ENCODE measurements at regions not wholly inside any gene's neighbourhood (a gene's known extent, or its start where the extent isn't known, plus 50 kb on each side); places are given as distances from the start of the nearest gene placed in this dataset.

DNA sequence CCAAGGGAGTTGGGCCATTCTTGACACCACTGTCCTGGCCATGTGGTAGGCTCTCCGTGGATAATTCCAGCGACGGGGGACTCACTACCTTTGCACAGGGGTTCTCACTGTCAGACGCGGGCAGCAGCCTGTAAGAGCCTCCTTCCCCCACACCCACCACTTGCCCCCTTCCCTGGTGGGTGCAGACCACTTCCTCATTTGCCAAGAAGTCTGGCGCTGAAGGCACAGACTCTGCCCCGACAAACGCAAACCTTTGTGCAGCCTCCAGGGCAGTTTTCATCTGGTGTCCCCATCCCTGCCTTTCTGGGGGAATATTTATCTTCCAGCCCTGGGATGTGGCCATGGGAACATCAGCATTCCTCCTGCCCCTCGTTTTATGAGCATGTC is 422.5 kb downstream of the SHANK2 start:
- Histone ChIP-seq H3K36me3 (ENCODE audit: insufficient read depth in 1 of 2, low read depth in 1 of 2) (no peaks in the 10 kb centered on the region), H3K4me3 (no peak overlapping the region), H3K27ac (no peak overlapping the region), H3K9me3 (no peaks in the 10 kb centered on the region), H3K4me1 (peaks cover 4% of the 10 kb centered on the region), H3K27me3 (ENCODE audit: insufficient read depth in 3 of 3, low read length in 2 of 3) (peaks cover 0 to 76% (median 23%) of the 10 kb centered on the region in 3 donors)
- DNase-seq (no peak), ATAC-seq (no peak)
- intact Hi-C loops (cut with DNase I) = no loop called here
- WGBS, 3 donors = 74 to 82% (median 81%) methylated on average over 9 of the region's 9 CpGs
- TF ChIP-seq, protein P1, sequence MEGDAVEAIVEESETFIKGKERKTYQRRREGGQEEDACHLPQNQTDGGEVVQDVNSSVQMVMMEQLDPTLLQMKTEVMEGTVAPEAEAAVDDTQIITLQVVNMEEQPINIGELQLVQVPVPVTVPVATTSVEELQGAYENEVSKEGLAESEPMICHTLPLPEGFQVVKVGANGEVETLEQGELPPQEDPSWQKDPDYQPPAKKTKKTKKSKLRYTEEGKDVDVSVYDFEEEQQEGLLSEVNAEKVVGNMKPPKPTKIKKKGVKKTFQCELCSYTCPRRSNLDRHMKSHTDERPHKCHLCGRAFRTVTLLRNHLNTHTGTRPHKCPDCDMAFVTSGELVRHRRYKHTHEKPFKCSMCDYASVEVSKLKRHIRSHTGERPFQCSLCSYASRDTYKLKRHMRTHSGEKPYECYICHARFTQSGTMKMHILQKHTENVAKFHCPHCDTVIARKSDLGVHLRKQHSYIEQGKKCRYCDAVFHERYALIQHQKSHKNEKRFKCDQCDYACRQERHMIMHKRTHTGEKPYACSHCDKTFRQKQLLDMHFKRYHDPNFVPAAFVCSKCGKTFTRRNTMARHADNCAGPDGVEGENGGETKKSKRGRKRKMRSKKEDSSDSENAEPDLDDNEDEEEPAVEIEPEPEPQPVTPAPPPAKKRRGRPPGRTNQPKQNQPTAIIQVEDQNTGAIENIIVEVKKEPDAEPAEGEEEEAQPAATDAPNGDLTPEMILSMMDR (IDR thresholded peaks at IDR 0.05) = no peak

DNA sequence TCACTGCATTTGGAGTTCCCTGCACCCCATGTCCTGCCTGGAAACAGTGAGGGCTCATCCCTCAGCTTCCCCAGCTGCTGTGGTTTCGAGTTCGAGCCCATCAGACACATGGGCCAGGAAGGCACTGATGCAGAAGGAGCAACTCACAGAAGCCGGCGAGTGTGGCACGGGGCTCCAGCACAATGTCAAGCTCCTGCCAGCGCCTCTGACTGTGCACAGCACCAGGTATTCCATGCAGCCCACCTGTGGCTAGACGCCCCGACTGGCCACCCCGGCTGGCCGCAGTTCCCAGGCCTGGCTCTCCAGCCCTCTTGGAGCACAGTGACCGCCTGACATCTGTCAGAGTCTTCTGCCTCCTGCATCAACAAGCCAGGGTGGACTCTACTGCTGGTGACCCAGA is 419.4 kb downstream of the SHANK2 start:
- H3K27me3 ChIP-seq (ENCODE audit: insufficient read depth in 3 of 3, low read length in 2 of 3) = peaks cover 0 to 47% (median 15%) of the 10 kb centered on the region in 3 donors
- H3K9me3 ChIP-seq = no peaks in the 10 kb centered on the region
- no peak overlapping the region for H3K27ac ChIP-seq
- H3K36me3 ChIP-seq (ENCODE audit: insufficient read depth in 1 of 2, low read depth in 1 of 2) = no peaks in the 10 kb centered on the region
- ATAC-seq (no peak), DNase-seq (no peak)
- H3K4me1 ChIP-seq = no peaks in the 10 kb centered on the region
- intact Hi-C loops (cut with DNase I) = no loop called here
- no peak overlapping the region for H3K4me3 ChIP-seq
- WGBS, 3 donors = 87 to 90% (median 89%) methylated on average over 11 of the region's 11 CpGs
- TF ChIP-seq, protein P1 (IDR thresholded peaks at IDR 0.05) = no peak

DNA sequence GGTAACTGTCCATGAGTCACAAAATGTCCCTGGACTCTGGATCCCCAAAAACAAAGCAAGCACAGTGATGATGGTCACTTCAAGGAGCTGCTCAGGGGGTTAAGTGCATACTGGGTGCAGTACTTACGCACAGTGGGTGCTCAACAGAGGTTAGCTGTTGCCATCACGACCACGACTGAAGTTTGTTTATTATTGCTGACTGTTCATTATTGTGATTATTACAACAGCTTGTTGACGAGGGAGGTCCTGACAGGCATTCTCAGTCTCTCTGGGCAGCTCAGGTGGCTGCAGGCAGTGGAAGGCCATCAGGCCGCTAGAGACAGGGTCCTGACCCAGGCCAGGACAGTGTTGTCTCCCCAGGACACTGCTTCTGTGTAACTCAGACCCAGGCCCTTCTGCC is 418.8 kb downstream of the SHANK2 start:
- no peak overlapping the region for H3K4me3 ChIP-seq
- intact Hi-C loops (cut with DNase I) = no loop called here
- no peaks in the 10 kb centered on the region for H3K36me3 ChIP-seq (ENCODE audit: insufficient read depth in 1 of 2, low read depth in 1 of 2)
- H3K9me3 ChIP-seq = no peaks in the 10 kb centered on the region
- WGBS, 3 donors = 65 to 80% (median 70%) methylated on average over 5 of the region's 5 CpGs
- H3K4me1 ChIP-seq = no peaks in the 10 kb centered on the region
- TF ChIP-seq, protein P1 (IDR thresholded peaks at IDR 0.05) = no peak
- H3K27me3 ChIP-seq (ENCODE audit: insufficient read depth in 3 of 3, low read length in 2 of 3) = peaks cover 0 to 42% (median 10%) of the 10 kb centered on the region in 3 donors
- no peak overlapping the region for H3K27ac ChIP-seq
- DNase-seq (no peak), ATAC-seq (no peak)

DNA sequence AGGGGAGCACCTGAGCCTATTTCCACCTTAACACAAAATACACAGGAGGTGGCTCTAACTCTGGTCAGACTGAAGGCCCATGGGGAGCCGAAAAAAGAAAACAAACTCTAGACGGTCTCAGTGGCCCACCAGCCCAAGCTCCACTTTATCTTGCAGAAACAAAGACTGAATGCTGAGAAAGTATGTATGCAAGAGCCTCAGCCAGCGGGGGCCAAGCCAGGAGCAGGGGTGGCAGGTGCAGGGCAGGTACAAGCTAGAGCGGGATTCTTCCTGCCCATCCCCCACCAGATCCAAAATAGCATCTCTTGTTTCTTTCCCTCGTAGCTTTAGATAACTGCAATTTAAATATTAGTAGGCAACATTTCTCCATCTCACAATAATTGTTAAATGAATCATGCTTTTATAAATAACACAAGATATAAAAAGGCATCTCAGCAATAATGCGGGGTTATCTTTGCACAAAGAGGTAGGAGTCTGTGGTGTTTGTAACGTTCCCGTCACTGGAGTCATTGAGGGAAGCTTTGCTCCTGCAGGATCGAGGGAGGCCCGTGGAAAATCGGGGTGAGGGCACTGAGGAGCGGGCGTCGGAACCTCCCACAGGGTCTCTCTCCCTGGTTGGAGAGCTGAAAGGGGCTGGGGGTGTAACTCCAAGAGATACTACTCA is 418.0 kb downstream of the SHANK2 start:
- no peak for DNase-seq
- Histone ChIP-seq H3K4me1 (no peaks in the 10 kb centered on the region), H3K4me3 (no peak overlapping the region), H3K27me3 (ENCODE audit: insufficient read depth in 3 of 3, low read length in 2 of 3) (peaks cover 0 to 33% (median 10%) of the 10 kb centered on the region in 3 donors), H3K27ac (no peak overlapping the region), H3K9me3 (no peaks in the 10 kb centered on the region), H3K36me3 (ENCODE audit: insufficient read depth in 1 of 2, low read depth in 1 of 2) (no peaks in the 10 kb centered on the region)
- TF ChIP-seq, protein P1 (IDR thresholded peaks at IDR 0.05) = no peak
- ATAC-seq = no peak
- 66 to 68% (median 67%) methylated on average over 14 of the region's 14 CpGs for WGBS, 3 donors
- intact Hi-C loops (cut with DNase I) = no loop called here
